Large intestine (tissue), 3 donors: ENCODE measurements at regions not wholly inside any gene's neighbourhood (a gene's known extent, or its start where the extent isn't known, plus 50 kb on each side); places are given as distances from the start of the nearest gene placed in this dataset.

Experiments used
- DNase-seq, 2 donors: peaks; one replicate each; pipeline versions ENCODE4 v3.0.0 to v3.0.0-alpha.2; 2013
- H3K27ac ChIP-seq: one replicate; pipeline ENCODE4 v1.5.1; 2013; ENCODE audit warnings: low read length
- H3K27me3 ChIP-seq: 2 replicates; pipeline ENCODE4 v1.6.1; 2013; ENCODE audit warnings: low read length; ENCODE audit not compliant: control insufficient read depth, insufficient read depth
- H3K36me3 ChIP-seq: 2 replicates; pipeline ENCODE4 v1.6.1; 2013; ENCODE audit warnings: low read length; ENCODE audit not compliant: control insufficient read depth, insufficient read depth
- H3K4me1 ChIP-seq: one replicate; pipeline ENCODE4 v1.6.1; 2013; ENCODE audit warnings: low read length; ENCODE audit not compliant: control insufficient read depth, insufficient read depth
- H3K4me3 ChIP-seq: one replicate; pipeline ENCODE4 v1.5.1; 2013; ENCODE audit warnings: low read length
- H3K9me3 ChIP-seq: one replicate; pipeline ENCODE4 v1.6.1; 2013; ENCODE audit warnings: mild to moderate bottlenecking, low read depth, low read length, moderate library complexity; ENCODE audit not compliant: control insufficient read depth
- WGBS: methylation state at CpG from one replicate; pipeline ENCODE4 v1.1.5; 2013; ENCODE audit warnings: low lambda C conversion rate; ENCODE audit not compliant: insufficient coverage; 5-methylcytosine and 5-hydroxymethylcytosine counted together

DNA sequence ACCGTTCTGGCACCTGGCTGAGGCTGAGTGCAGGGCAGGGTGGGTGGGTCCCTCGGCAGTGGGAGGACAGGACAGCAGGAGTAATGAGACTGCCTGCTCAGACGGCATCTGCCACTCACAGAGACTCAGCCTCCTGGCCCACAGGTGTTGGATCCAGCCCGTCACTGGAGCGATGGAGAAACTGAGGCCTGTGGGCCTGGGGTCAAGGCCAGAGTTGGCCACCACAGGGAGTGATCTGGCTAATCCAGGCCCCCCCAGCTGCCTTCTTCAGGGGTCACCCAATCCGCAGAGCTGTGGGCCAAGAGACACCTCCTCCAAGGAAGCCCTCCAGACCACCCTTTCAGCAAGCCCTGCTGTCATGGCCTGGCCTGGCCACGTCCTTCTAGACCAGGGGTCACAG, 103.7 kb upstream of the VSTM2B start:
- Histone ChIP-seq H3K27ac (no peak overlapping the region), H3K27me3 (no peaks in the 10 kb centered on the region), H3K36me3 (no peaks in the 10 kb centered on the region), H3K9me3 (no peaks in the 10 kb centered on the region), H3K4me1 (no peaks in the 10 kb centered on the region), H3K4me3 (no peak overlapping the region)
- whole genome bisulfite sequencing, result no CpG with 5 or more reads among the region's 7 CpGs
- no peak for DNase-seq

DNA sequence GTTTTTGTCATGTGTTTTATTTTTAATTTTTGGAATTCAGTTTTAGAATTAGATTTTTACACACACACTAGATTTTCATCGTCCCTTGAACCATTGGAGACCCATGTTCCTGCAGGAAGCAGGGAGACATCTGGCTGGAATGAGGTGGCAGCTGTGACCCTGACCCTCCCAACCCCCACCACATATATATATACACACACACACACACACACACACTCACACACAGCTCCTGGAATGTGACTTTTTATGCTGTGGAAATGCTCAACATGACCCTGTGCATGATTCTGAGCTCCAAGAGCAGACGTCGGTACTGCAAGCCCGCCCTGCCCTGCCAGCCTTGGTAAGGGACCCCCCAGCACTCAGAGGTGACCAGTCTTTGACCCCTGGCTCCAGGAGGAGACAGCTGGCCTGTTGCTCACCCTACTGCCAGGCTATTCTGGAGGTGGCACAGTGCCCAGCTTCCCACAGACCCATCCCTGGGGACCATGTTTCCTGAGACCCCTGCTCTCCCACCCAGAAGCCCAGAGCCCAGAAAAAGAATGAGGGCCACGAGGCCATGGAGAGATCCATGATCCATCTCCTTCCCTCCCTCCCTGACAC, 103.2 kb upstream of the VSTM2B start:
- WGBS, result no CpG with 5 or more reads among the region's 5 CpGs
- Histone ChIP-seq H3K27me3 (no peaks in the 10 kb centered on the region), H3K4me1 (no peaks in the 10 kb centered on the region), H3K9me3 (no peaks in the 10 kb centered on the region), H3K4me3 (no peak overlapping the region), H3K36me3 (no peaks in the 10 kb centered on the region), H3K27ac (no peak overlapping the region)
- no peak for DNase-seq

DNA sequence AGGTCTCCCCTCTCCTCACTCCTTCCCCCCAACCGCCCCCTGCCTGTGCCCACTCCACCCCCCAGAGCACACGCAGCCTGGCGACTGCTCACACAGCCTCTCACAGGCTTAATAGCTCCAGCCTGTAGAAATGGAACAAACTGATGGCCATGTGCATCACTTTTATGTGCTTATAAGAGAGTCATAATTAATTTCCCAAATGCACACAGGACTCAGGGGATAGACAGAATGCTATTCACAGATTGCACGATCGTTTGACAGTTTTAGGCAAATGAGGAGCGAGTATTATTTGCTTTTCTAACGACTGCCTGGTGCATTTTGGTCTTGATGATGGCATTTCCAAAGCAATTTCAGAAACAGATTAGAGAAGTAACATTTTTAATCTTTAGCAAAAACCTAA, 97.7 kb upstream of the VSTM2B start:
- no CpG with 5 or more reads among the region's 7 CpGs for WGBS
- DNase-seq, result no peak
- Histone ChIP-seq H3K36me3 (no peaks in the 10 kb centered on the region), H3K27me3 (no peaks in the 10 kb centered on the region), H3K27ac (no peak overlapping the region), H3K9me3 (no peaks in the 10 kb centered on the region), H3K4me3 (no peak overlapping the region), H3K4me1 (no peaks in the 10 kb centered on the region)

DNA sequence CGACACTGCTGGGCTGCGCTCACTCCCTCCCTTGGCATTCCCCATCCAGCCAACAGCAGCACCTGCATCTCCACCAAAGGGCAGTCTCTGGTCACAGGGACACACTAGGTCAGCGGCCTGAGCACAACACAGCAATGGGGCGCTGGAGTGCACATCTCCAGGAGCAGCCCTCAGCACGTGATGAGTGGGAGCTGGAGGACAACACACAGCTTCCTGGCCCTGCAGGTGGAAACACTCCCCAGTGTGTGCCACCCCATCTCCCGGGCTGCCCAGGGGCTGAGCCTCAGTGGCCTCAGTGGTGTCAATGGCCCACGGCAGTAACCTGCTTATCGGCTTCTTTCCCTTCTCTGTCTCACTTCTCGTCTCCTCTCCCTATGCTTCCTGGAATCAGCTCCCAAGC, 96.8 kb upstream of the VSTM2B start:
- Histone ChIP-seq H3K27me3 (no peaks in the 10 kb centered on the region), H3K36me3 (no peaks in the 10 kb centered on the region), H3K4me3 (no peak overlapping the region), H3K27ac (no peak overlapping the region), H3K4me1 (no peaks in the 10 kb centered on the region), H3K9me3 (no peaks in the 10 kb centered on the region)
- DNase-seq, result no peak
- 100% methylated on average over 3 of the region's 9 CpGs for WGBS

DNA sequence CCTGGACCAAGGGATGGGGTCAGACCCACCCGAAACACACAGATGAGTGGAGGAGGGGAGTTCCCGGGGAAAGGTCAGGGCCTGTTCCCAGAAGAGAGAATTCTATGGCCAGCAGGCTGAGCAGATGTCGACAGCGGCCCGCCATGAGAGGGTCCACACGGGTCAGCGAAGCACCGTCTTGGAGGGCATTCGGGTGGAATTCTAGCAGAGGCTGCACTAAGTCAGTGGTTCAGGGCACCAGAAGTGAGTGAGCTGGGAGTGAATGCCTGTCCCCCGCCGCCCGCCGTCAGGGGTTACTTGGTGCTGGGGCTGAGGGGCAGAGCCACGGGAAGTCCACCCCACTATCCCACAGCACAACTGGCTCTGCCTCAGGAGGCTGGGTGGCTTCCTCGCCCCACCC, 96.2 kb upstream of the VSTM2B start:
- no peaks in the 10 kb centered on the region for H3K9me3 ChIP-seq
- no peaks in the 10 kb centered on the region for H3K36me3 ChIP-seq
- H3K27me3 ChIP-seq, result no peaks in the 10 kb centered on the region
- H3K4me1 ChIP-seq, result no peaks in the 10 kb centered on the region
- DNase-seq, result no peak
- WGBS, result no CpG with 5 or more reads among the region's 15 CpGs
- no peak overlapping the region for H3K27ac ChIP-seq
- no peak overlapping the region for H3K4me3 ChIP-seq

DNA sequence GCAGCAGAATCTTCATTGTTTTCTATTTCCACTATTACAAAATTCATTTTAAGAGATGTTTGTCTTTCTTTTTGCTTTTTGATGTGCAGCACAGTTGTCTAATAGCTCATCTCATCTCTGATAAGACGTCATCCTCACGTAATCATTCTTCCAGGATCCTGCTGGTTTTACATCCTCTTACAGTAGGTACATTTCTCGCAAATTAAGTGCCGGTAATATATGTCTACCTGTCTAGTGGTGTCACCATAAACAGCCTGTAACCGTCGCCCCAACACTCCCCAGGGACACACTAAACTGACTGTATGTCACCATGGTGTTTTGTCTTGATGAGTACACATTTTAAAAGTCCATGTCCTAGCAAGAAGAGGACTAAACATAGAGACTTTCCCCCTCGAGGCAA, 94.5 kb upstream of the VSTM2B start:
- no peaks in the 10 kb centered on the region for H3K9me3 ChIP-seq

DNA sequence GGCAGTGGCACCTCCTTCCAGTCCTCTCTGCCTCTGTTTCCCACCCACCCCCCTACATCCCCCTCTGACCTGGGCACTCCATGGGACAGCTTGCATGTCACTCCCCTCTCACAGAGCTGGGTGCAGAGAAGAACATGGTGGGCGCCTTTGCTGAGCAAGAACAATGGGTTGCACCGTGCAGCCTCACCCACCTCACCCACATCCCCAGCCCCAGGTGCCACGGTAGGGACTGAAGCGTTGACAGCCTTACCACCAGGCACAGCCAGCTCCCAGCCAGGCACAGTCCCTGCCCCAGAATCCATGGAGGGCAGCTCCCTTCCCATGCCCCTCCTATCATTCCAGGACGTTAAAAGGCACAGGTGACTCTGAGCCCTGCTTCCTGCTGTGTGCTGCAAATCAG, 93.1 kb upstream of the VSTM2B start:
- Histone ChIP-seq H3K27me3 (no peaks in the 10 kb centered on the region), H3K27ac (no peak overlapping the region), H3K9me3 (no peaks in the 10 kb centered on the region), H3K4me3 (no peak overlapping the region), H3K4me1 (no peaks in the 10 kb centered on the region), H3K36me3 (no peaks in the 10 kb centered on the region)
- no CpG with 5 or more reads among the region's 5 CpGs for WGBS
- DNase-seq, result no peak

More for the DNA sequence above, 94.5 kb upstream of the VSTM2B start:
- no peaks in the 10 kb centered on the region for H3K36me3 ChIP-seq
- no peak for DNase-seq
- no peak overlapping the region for H3K27ac ChIP-seq
- H3K27me3 ChIP-seq, result no peaks in the 10 kb centered on the region
- no peak overlapping the region for H3K4me3 ChIP-seq
- H3K4me1 ChIP-seq, result no peaks in the 10 kb centered on the region
- WGBS, result no CpG with 5 or more reads among the region's 7 CpGs

DNA sequence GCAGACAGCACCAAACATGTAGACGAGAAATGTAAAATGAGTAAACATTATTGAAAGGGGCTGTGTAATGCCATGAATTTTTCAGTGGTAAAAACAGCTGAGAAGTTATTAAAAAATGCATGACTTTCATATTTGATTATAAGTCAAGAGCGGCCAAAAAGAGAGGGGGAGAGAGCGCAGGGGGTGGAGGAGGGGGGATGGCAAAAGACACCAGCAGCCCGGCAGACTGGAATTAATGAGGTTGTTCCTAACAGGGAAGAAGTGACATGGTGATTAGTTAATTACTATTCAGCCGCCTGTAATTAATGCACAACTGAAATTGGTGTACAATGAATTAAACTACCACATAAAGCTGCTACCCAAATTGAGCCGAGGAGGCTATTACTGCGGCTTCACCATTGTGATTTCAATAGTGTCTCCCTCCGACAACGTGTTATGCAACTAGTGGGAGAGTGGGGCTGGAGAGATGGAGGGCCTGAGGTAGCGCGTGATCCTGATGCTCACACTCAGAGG, 89.1 kb upstream of the VSTM2B start:
- no peaks in the 10 kb centered on the region for H3K27me3 ChIP-seq
- peaks cover 10% of the 10 kb centered on the region for H3K9me3 ChIP-seq
- no peak overlapping the region for H3K27ac ChIP-seq
- H3K4me1 ChIP-seq, result no peaks in the 10 kb centered on the region
- no peak for DNase-seq
- H3K36me3 ChIP-seq, result no peaks in the 10 kb centered on the region
- H3K4me3 ChIP-seq, result no peak overlapping the region
- WGBS, result 60% methylated on average over 1 of the region's 11 CpGs

DNA sequence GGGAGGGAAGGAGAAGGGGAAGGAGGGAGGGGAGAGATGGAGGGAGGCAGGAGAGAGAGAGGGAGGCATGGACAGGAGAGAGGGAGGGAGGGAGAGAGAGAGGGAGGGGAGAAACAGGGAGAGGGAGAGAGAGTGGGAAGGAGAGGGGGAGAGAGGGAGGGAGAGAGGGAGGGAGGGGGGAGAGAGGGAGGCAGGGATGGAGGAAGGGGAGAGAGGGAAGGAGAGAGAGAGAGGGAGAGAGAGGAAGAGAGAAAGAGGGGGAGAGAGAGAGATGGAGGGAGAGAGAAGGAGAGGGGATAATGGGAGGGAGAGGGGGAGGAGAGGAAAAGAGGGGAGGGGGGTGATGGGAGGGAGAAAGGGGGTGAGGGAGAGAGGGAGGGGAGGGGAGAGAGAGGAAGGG, 86.8 kb upstream of the VSTM2B start:
- Histone ChIP-seq H3K9me3 (peaks cover 10% of the 10 kb centered on the region), H3K27me3 (no peaks in the 10 kb centered on the region), H3K4me3 (no peak overlapping the region), H3K27ac (no peak overlapping the region), H3K4me1 (no peaks in the 10 kb centered on the region), H3K36me3 (no peaks in the 10 kb centered on the region)
- DNase-seq, result no peak

DNA sequence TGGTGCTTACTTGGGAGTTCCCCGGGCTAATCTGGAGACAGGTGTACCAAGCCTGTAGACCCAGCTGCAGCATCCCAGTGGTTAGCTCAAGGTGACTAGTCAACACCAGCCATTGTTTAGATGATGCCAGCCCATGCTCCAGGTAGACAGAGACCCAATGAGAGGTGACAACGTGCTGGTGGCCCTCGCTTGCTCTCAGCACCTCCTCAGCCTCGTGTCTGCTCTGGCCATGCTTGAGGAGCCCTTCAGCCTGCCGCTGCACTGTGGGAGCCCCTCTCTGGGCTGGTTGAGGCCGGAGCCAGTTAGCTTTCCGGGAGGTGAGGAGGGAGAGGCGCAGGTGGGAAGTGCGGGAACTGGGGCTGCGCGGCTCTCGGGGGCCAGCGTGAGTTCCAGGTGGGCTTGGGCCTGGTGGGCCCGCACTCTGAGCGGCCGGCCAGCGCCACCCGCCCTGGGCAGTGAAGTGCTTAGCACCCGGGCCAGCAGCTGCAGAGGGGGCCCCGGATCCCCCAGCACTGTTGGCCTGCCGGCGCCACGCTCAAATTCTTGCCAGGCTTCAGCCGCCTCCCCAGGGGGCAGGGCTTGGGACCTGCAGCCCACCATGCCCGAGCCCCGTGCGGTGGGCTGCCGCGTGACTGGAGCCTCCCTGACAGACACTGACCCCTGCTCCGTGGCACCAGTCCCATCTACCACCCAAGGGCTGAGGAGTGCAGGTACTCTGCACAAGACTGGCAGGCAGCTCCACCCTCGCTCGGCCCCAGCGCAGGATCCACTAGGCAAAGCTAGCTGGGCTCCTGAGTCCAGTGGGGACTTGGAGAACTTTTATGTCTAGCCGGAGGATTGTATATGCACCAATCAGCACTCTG, 85.9 kb upstream of the VSTM2B start:
- no peak overlapping the region for H3K27ac ChIP-seq
- peaks cover 10% of the 10 kb centered on the region for H3K9me3 ChIP-seq
- H3K4me1 ChIP-seq, result no peaks in the 10 kb centered on the region
- H3K36me3 ChIP-seq, result no peaks in the 10 kb centered on the region
- no CpG with 5 or more reads among the region's 34 CpGs for WGBS
- DNase-seq, result no peak
- no peaks in the 10 kb centered on the region for H3K27me3 ChIP-seq
- H3K4me3 ChIP-seq, result no peak overlapping the region

DNA sequence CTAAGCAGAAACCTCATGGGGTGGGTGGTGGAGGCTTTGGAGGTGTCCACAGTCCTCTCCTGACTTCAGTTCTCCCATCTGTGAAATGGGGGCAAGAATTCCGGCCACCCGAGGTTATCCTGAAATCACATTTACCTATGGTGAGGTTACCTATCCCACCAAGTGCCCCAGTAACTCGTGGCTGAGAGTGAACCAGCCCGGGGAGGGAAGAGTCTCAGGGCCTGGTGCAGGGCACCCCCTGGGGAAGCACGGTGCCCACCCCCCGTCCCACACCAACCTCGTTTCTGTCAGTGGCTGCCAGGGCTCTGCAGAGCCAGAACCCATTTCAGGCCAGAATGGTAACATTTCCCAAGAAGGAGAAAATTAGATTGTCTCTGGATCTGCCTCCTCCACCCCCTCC, 83.7 kb upstream of the VSTM2B start:
- peaks cover 10% of the 10 kb centered on the region for H3K9me3 ChIP-seq
- H3K4me3 ChIP-seq, result no peak overlapping the region
- no peak for DNase-seq
- H3K27ac ChIP-seq, result no peak overlapping the region
- H3K27me3 ChIP-seq, result no peaks in the 10 kb centered on the region
- WGBS, result no CpG with 5 or more reads among the region's 7 CpGs
- no peaks in the 10 kb centered on the region for H3K36me3 ChIP-seq
- no peaks in the 10 kb centered on the region for H3K4me1 ChIP-seq
